ENCODE measurements at regions not wholly inside any gene's neighbourhood (a gene's known extent, or its start where the extent isn't known, plus 50 kb on each side); places are given as distances from the start of the nearest gene placed in this dataset.
"Not testable (repeated sequence)": the region's sequence is repeated elsewhere in the genome, so short reads cannot be mapped to it uniquely, and the experiment has no call there.

GRCh38 chr1:102693345-102693744, 415.0 kb downstream of the COL11A1 start:
- no peak for DNase-seq (ENCODE audit: low read depth)
- no peak overlapping the region for H3K4me3 ChIP-seq (ENCODE audit: low read depth, low read length)
- TF ChIP-seq CTCF (IDR thresholded peaks at IDR 0.05; ENCODE audit: insufficient read depth, low read length) = no peak

DNA sequence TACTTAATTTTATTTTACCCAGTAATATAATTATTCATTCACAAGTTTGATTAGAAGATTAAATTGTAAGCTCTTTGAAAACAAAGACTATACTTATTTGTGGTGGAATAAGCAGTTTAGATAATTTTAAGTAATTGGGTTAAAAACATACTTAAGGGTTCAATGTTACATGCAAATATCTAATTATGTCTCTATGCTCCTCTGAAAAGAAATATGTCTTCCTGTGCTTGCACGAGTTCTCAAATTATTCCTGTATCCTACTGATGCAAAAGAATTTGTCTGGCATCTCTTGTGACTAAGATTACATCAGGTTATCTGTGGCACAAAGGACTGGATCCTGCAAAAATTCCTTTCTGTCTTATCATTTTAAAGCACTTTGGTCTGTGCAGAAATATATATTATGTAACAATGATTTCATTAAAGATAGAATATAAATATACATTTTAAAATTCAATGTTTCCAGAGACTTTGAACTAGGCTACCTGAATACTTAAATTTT, 416.7 kb downstream of the COL11A1 start:
- TF ChIP-seq CTCF (IDR thresholded peaks at IDR 0.05; ENCODE audit: insufficient read depth, low read length) = no peak

DNA sequence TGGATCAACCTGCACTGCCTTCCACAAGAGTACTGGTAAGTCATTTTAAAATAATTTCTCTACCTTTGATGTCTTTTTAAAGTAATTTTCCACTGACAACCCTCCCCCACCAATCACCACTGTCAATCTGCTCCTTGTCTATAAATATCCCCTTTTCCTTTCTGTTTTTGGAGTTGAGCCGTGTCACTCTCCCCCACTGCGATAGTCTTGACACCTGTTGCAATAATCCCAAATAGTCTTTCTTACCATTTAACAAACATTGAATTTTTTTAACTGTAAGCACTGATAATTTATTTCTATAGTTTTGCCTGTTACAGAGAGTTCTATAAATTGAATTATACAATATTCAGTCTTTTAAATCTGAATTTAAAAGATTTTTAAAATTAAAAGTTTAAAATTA, 420.9 kb downstream of the COL11A1 start:
- DNase-seq (ENCODE audit: low read depth) = no peak
- TF ChIP-seq CTCF (IDR thresholded peaks at IDR 0.05; ENCODE audit: insufficient read depth, low read length) = no peak
- no peak overlapping the region for H3K4me3 ChIP-seq (ENCODE audit: low read depth, low read length)

More for the DNA sequence above, 416.7 kb downstream of the COL11A1 start:
- DNase-seq (ENCODE audit: low read depth) = no peak
- H3K4me3 ChIP-seq (ENCODE audit: low read depth, low read length) = no peak overlapping the region

DNA sequence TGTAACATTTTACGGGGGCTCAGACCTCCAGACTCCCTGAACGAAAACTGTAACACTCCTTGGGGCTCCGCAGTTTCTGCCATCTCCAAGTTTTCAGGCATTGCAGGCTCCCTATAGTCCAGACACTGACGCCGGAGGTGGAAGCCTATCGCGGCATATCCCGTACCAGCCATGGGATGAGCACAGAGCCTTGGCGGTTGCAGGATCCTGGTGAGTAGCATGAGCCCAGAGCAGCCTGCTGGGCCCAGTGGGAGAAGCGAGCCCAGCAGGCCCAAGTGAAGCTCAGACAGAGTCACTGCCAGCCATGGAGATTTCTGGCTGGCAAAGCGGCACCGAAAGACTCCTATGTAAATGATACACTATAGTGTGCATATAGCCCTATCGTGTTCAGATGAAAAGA, 446.8 kb downstream of the COL11A1 start:
- no peak overlapping the region for H3K4me3 ChIP-seq (ENCODE audit: low read depth, low read length)
- no peak for DNase-seq (ENCODE audit: low read depth)
- no peak for TF ChIP-seq CTCF (IDR thresholded peaks at IDR 0.05; ENCODE audit: insufficient read depth, low read length)

DNA sequence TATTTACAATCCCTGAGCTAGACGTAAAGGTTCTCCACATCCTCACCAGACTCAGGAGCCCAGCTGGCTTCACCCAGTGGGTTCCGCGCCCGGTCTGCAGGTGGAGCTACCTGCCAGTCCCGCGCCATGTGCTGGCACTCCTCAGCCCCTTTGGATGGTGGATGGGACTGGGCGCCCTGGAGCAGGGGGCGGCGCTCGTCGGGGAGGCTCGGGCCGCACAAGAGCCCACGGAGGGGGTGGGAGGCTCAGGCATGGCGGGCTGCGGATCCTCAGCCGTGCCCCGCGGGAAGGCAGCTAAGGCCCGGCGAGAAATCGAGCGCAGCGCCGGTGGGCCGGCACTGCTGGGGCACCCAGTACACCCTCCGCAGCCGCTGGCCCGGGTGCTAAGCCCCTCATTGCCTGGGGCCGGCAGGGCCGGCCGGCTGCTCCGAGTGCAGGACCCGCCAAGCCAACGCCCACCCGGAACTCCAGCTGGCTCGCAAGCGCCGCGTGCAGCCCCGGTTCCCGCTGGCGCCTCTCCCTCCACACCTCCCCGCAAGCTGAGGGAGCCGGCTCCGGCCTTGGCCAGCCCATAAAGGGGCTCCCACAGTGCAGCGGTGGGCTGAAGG, 448.3 kb downstream of the COL11A1 start:
- not testable (repeated sequence) for DNase-seq (ENCODE audit: low read depth); H3K4me3 ChIP-seq (ENCODE audit: low read depth, low read length)

DNA sequence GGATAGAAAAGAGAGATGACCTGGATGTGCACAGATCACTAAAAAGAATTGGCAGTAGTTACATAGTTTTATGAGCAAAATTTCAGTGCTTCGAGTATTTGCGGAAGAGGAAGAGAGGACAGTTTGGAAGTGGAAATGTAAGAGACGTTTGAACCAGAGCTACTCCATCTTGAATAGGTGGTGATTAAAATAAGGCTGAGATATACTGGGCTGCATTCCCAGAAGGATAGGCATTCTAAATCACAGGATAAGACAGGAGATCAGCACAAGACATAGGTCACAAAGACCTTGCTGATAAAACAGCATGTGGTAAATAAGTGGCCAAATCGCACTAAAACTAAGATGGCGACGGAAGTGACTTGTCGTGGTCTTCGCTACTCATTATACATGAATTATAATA, 453.3 kb downstream of the COL11A1 start:
- DNase-seq (ENCODE audit: low read depth) = no peak
- TF ChIP-seq CTCF (IDR thresholded peaks at IDR 0.05; ENCODE audit: insufficient read depth, low read length) = no peak
- no peak overlapping the region for H3K4me3 ChIP-seq (ENCODE audit: low read depth, low read length)

DNA sequence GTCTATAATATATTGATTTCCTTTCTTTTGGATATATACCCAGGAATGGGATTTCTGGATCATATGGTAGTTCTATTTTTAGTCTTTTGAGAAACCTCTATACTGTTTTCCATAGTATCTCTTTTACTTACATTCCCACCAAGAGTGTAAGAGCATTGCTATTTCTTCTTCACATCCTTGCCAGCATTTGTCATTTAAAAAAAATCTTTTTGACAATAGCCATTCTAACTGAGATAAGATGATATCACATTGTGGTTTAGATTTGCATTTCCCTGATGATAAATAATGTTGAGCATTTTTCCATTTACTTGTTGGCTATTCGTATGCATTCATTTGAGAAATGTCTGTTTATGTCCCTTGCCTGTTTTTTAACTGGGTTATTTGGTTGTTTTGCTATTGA, 467.4 kb downstream of the COL11A1 start:
- DNase-seq (ENCODE audit: low read depth) = no peak
- no peak for TF ChIP-seq CTCF (IDR thresholded peaks at IDR 0.05; ENCODE audit: insufficient read depth, low read length)
- H3K4me3 ChIP-seq (ENCODE audit: low read depth, low read length) = no peak overlapping the region
